GM12878 (cell line): ENCODE measurements at regions not wholly inside any gene's neighbourhood (a gene's known extent, or its start where the extent isn't known, plus 50 kb on each side); places are given as distances from the start of the nearest gene placed in this dataset.

Experiments used
- EZH2 ChIP-seq: IDR thresholded peaks from 2 replicates; pipeline ENCODE4 v1.6.1; 2012; ENCODE audit warnings: low read depth, mild to moderate bottlenecking, control low read depth, inconsistent platforms, low read length, borderline replicate concordance; ENCODE audit not compliant: control insufficient read depth
- MTA2 ChIP-seq: fragments of 450-650 bp; IDR thresholded peaks from 2 replicates; pipeline ENCODE4 v1.6.1; 2016; ENCODE audit warnings: low read depth, mild to moderate bottlenecking, moderate library complexity
- NFYB ChIP-seq: IDR thresholded peaks from 2 replicates; pipeline ENCODE4 v1.6.1; 2011; ENCODE audit warnings: low read depth, mild to moderate bottlenecking, low read length, improper control_type of control experiment, moderate library complexity; ENCODE audit not compliant: insufficient read depth
- POLR2AphosphoS2 ChIP-seq: IDR thresholded peaks from 2 replicates; pipeline ENCODE4 v1.6.1; 2011; ENCODE audit warnings: low read depth, mild to moderate bottlenecking, low read length, improper control_type of control experiment, moderate library complexity
- RAD21 ChIP-seq: IDR thresholded peaks from 2 replicates; pipeline ENCODE4 v1.6.1; 2011; ENCODE audit warnings: mild to moderate bottlenecking, low read depth, low read length, moderate library complexity; ENCODE audit not compliant: insufficient read depth
- TF ChIP-seq, protein P1 (sequence below): IDR thresholded peaks from 2 replicates; pipeline ENCODE4 v1.6.1; 2012; ENCODE audit warnings: mild to moderate bottlenecking, low read depth, low read length
- TF ChIP-seq, protein P2 (sequence below), 3 experiments: IDR thresholded peaks in 2 of 3; conservative IDR thresholded peaks in 1 of 3; 2 replicates each; pipeline ENCODE4 v1.5.1; 2011; ENCODE audit warnings: low read depth in 3 of 3, low read length in 3 of 3, mild to moderate bottlenecking in 3 of 3, control low read depth in 2 of 3, moderate library complexity in 2 of 3, inconsistent platforms in 1 of 3, mixed read lengths in 1 of 3; ENCODE audit not compliant: control insufficient read depth in 2 of 3, insufficient read depth in 1 of 3; ENCODE audit errors: extremely low read depth in 1 of 3

DNA sequence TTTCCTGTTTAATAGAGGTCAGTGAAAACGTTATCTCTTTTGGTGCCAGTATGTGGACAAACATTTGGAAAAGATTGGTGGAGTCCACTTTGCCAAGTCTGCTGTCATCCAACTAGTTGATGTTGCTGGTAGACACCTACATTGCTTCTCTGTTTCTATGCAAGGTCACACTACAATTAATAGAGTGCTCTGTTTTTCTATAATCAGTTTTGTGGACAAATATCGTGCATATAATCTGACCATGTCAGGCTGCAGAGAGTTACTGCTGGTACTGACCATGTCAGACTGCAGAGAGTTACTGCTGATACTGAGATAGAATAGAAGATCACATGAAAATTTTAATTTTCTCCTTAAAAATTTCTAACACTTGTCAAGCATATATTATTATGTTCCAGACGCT lies 603.3 kb downstream of the TSN start:
- TF ChIP-seq RAD21, result no peak
- no peak for TF ChIP-seq POLR2AphosphoS2
- no peak for TF ChIP-seq NFYB
- no peak for TF ChIP-seq MTA2
- TF ChIP-seq, protein P1, sequence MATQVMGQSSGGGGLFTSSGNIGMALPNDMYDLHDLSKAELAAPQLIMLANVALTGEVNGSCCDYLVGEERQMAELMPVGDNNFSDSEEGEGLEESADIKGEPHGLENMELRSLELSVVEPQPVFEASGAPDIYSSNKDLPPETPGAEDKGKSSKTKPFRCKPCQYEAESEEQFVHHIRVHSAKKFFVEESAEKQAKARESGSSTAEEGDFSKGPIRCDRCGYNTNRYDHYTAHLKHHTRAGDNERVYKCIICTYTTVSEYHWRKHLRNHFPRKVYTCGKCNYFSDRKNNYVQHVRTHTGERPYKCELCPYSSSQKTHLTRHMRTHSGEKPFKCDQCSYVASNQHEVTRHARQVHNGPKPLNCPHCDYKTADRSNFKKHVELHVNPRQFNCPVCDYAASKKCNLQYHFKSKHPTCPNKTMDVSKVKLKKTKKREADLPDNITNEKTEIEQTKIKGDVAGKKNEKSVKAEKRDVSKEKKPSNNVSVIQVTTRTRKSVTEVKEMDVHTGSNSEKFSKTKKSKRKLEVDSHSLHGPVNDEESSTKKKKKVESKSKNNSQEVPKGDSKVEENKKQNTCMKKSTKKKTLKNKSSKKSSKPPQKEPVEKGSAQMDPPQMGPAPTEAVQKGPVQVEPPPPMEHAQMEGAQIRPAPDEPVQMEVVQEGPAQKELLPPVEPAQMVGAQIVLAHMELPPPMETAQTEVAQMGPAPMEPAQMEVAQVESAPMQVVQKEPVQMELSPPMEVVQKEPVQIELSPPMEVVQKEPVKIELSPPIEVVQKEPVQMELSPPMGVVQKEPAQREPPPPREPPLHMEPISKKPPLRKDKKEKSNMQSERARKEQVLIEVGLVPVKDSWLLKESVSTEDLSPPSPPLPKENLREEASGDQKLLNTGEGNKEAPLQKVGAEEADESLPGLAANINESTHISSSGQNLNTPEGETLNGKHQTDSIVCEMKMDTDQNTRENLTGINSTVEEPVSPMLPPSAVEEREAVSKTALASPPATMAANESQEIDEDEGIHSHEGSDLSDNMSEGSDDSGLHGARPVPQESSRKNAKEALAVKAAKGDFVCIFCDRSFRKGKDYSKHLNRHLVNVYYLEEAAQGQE, result no peak
- no peak for TF ChIP-seq EZH2
- TF ChIP-seq, protein P2, sequence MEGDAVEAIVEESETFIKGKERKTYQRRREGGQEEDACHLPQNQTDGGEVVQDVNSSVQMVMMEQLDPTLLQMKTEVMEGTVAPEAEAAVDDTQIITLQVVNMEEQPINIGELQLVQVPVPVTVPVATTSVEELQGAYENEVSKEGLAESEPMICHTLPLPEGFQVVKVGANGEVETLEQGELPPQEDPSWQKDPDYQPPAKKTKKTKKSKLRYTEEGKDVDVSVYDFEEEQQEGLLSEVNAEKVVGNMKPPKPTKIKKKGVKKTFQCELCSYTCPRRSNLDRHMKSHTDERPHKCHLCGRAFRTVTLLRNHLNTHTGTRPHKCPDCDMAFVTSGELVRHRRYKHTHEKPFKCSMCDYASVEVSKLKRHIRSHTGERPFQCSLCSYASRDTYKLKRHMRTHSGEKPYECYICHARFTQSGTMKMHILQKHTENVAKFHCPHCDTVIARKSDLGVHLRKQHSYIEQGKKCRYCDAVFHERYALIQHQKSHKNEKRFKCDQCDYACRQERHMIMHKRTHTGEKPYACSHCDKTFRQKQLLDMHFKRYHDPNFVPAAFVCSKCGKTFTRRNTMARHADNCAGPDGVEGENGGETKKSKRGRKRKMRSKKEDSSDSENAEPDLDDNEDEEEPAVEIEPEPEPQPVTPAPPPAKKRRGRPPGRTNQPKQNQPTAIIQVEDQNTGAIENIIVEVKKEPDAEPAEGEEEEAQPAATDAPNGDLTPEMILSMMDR (IDR thresholded peaks at IDR 0.05 in 2 of 3, conservative IDR thresholded peaks at IDR 0.05 in 1 of 3; ENCODE audit: control insufficient read depth in 2 of 3, extremely low read depth in 1 of 3, insufficient read depth in 1 of 3, low read depth in 3 of 3, low read length in 3 of 3), result no peak
